IMR-90 (cell line): ENCODE measurements at regions not wholly inside any gene's neighbourhood (a gene's known extent, or its start where the extent isn't known, plus 50 kb on each side); places are given as distances from the start of the nearest gene placed in this dataset.

Experiments used
- CEBPB ChIP-seq: IDR thresholded peaks from 2 replicates; pipeline ENCODE4 v1.6.1; 2012; ENCODE audit warnings: low read depth, low read length, improper control_type of control experiment
- MAFK ChIP-seq: IDR thresholded peaks from 2 replicates; pipeline ENCODE4 v1.6.1; 2012; ENCODE audit warnings: low read depth, low read length, improper control_type of control experiment
- MXI1 ChIP-seq: IDR thresholded peaks from 2 replicates; pipeline ENCODE4 v1.6.1; 2012; ENCODE audit warnings: low read depth, mild to moderate bottlenecking, low read length, moderate library complexity, borderline replicate concordance
- POLR2A ChIP-seq: IDR thresholded peaks from 2 replicates; pipeline ENCODE4 v1.6.1; 2012; ENCODE audit warnings: mild to moderate bottlenecking, low read depth, low read length
- RAD21 ChIP-seq: IDR thresholded peaks from 2 replicates; pipeline ENCODE4 v1.6.1; 2012; ENCODE audit warnings: low read length, improper control_type of control experiment
- RCOR1 ChIP-seq: IDR thresholded peaks from 2 replicates; pipeline ENCODE4 v1.6.1; 2012; ENCODE audit warnings: mild to moderate bottlenecking, low read length, improper control_type of control experiment; ENCODE audit not compliant: insufficient replicate concordance
- RFX5 ChIP-seq: IDR thresholded peaks from 2 replicates; pipeline ENCODE4 v1.8.0; 2012; ENCODE audit warnings: low read depth, mild to moderate bottlenecking, low read length, moderate library complexity
- SMC3 ChIP-seq: fragments of 150-350 bp; IDR thresholded peaks from 2 replicates; pipeline ENCODE4 v1.6.1; 2016; ENCODE audit warnings: low read depth, mild to moderate bottlenecking, antibody characterized with exemption, low read length, moderate library complexity
- TF ChIP-seq, protein P1 (sequence below): conservative IDR thresholded peaks from 2 replicates; pipeline ENCODE4 v1.5.1; 2012; ENCODE audit warnings: mild to moderate bottlenecking, low read depth, low read length, improper control_type of control experiment
- TF ChIP-seq, protein P2 (sequence below): fragments of 150-350 bp; IDR thresholded peaks from 2 replicates; pipeline ENCODE4 v1.6.1; 2016; ENCODE audit warnings: low read depth, mild to moderate bottlenecking, low read length, moderate library complexity, borderline replicate concordance
- TF ChIP-seq, protein P3 (sequence below): fragments of 150-350 bp; IDR thresholded peaks from 2 replicates; pipeline ENCODE4 v1.6.1; 2017; ENCODE audit warnings: mild to moderate bottlenecking, antibody characterized with exemption, low read length, low read depth

DNA sequence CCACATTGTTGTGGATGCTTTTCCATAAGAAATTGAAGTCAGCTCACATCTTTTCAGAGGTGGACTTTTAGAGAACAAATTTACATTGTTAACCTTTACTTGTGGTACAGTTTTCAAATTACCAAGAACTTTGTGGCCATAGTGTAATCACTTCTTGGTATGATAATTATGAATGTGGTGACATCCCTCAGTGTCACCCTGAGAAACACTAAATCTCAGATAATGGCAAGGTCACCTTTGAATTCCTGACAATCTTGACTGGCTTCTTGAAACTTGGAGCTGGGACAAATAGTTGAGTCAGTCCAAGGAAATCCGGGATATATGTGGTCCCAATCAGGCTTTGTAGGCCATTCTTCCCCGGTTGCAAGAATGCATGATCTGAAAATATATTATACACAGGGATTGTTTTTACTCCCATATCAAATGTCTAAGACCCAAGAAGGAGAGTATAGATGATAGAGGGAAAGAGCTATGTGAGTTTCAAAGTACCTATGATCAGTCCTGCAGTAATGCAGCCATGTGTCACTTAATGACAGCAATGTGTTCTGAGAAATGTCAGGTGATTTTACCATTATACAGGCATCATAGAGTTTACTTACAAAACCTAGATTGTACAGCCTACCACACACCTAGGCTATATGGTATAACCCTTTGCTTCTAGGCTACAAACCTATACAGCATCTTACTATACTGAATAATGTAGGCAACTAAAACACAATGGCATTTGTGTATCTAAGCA is 120.8 kb upstream of the MTHFD1L start:
- TF ChIP-seq, protein P1, sequence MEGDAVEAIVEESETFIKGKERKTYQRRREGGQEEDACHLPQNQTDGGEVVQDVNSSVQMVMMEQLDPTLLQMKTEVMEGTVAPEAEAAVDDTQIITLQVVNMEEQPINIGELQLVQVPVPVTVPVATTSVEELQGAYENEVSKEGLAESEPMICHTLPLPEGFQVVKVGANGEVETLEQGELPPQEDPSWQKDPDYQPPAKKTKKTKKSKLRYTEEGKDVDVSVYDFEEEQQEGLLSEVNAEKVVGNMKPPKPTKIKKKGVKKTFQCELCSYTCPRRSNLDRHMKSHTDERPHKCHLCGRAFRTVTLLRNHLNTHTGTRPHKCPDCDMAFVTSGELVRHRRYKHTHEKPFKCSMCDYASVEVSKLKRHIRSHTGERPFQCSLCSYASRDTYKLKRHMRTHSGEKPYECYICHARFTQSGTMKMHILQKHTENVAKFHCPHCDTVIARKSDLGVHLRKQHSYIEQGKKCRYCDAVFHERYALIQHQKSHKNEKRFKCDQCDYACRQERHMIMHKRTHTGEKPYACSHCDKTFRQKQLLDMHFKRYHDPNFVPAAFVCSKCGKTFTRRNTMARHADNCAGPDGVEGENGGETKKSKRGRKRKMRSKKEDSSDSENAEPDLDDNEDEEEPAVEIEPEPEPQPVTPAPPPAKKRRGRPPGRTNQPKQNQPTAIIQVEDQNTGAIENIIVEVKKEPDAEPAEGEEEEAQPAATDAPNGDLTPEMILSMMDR: no peak
- TF ChIP-seq RFX5 (no peak), MAFK (no peak), MXI1 (no peak), RCOR1 (no peak), CEBPB (no peak), RAD21 (no peak), SMC3 (no peak), POLR2A (no peak)
- TF ChIP-seq, protein P2, sequence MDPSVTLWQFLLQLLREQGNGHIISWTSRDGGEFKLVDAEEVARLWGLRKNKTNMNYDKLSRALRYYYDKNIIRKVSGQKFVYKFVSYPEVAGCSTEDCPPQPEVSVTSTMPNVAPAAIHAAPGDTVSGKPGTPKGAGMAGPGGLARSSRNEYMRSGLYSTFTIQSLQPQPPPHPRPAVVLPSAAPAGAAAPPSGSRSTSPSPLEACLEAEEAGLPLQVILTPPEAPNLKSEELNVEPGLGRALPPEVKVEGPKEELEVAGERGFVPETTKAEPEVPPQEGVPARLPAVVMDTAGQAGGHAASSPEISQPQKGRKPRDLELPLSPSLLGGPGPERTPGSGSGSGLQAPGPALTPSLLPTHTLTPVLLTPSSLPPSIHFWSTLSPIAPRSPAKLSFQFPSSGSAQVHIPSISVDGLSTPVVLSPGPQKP: no peak
- TF ChIP-seq, protein P3, sequence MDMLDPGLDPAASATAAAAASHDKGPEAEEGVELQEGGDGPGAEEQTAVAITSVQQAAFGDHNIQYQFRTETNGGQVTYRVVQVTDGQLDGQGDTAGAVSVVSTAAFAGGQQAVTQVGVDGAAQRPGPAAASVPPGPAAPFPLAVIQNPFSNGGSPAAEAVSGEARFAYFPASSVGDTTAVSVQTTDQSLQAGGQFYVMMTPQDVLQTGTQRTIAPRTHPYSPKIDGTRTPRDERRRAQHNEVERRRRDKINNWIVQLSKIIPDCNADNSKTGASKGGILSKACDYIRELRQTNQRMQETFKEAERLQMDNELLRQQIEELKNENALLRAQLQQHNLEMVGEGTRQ: no peak
